Vagina (tissue), 2 donors: ENCODE measurements at regions not wholly inside any gene's neighbourhood (a gene's known extent, or its start where the extent isn't known, plus 50 kb on each side); places are given as distances from the start of the nearest gene placed in this dataset.

Source experiments
- DNase-seq, 2 donors: peaks; one replicate each; pipeline ENCODE4 v3.0.0-alpha.2; 2017; ENCODE audit errors: extremely low spot score in 2 of 2
- H3K27ac ChIP-seq: fragments of 200-600 bp; sonication (generic); one replicate; pipeline ENCODE4 v1.5.1; 2019
- H3K27me3 ChIP-seq: fragments of 200-600 bp; sonication (generic); one replicate; pipeline ENCODE4 v1.5.1; 2019
- H3K36me3 ChIP-seq, 2 donors: fragments of 200-600 bp; sonication (generic); one replicate each; pipeline ENCODE4 v1.5.1; 2017 to 2019
- H3K4me1 ChIP-seq: fragments of 200-600 bp; sonication (generic); one replicate; pipeline ENCODE4 v1.5.1; 2019
- H3K4me3 ChIP-seq, 2 donors: fragments of 200-600 bp; sonication (generic); 1 replicate in 1 of 2; 2 replicates in 1 of 2; pipeline ENCODE4 v1.5.1; 2016 to 2019
- H3K9me3 ChIP-seq: fragments of 200-600 bp; sonication (generic); one replicate; pipeline ENCODE4 v1.5.1; 2019
- CTCF ChIP-seq, 3 experiments: fragments of 450-650 bp in 2 of 3; fragments of 200-600 bp in 1 of 3; sonication (generic) in 1 of 3; IDR thresholded peaks; one replicate each; pipeline ENCODE4 v1.5.1; 2017 to 2019; ENCODE audit warnings: antibody characterized with exemption in 3 of 3, mild to moderate bottlenecking in 2 of 3, moderate library complexity in 2 of 3
- POLR2A ChIP-seq, 2 donors: fragments of 450-650 bp; IDR thresholded peaks; one replicate each; pipeline ENCODE4 v1.6.1; 2017; ENCODE audit warnings: antibody characterized with exemption in 2 of 2, mild to moderate bottlenecking in 2 of 2, moderate library complexity in 2 of 2
- POLR2AphosphoS5 ChIP-seq, 2 donors: sonication (generic); formaldehyde crosslinking; IDR thresholded peaks; one replicate each; pipeline ENCODE4 v1.9.0; 2017; ENCODE audit warnings: antibody characterized with exemption in 2 of 2, mild to moderate bottlenecking in 2 of 2, low read depth in 1 of 2; ENCODE audit not compliant: insufficient read depth in 1 of 2
- intact Hi-C: fragments of 100-400 bp; cut with DNase I; formaldehyde crosslinking; loops from one replicate; pipeline ENCODE4 v1.15.1; 2023

DNA sequence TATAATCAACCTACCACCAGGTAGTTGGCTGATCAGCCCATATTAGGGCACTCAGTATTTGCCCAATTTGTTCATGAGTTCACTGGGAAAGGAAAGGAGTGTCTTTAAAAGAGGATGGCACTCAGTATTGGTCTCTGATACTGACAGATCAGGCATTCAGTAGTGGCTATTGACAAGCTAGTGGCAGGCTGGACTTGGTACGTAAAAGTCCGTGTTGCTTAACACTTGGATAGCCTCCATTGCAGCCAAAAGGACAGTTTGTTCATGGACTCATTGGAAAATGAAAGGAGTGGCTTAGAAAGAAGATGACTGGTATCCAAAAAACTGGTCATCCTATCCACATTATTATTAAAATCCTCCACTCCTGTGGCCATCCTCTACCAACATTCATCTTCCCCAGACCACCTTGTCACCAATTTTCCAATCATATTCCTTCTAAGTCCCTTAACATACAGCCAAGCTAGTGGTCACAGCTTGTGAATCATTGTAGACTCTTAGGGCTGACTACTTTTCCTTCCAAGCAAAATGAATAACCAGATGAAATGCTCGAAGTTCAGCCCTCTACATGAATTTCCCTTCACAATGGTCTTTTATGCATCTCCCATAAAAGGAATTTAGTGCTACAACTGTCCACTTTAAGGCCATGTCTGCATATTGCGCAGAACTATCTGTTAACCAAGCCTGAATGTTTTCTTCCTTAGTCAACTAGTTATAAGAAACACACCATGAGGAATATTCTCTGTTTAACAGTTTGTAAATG, 78.6 kb upstream of the MAGI2 start:
- no peaks in the 10 kb centered on the region for H3K36me3 ChIP-seq
- no peak for TF ChIP-seq CTCF (IDR thresholded peaks at IDR 0.05)
- TF ChIP-seq POLR2AphosphoS5 (IDR thresholded peaks at IDR 0.05; ENCODE audit: insufficient read depth in 1 of 2, low read depth in 1 of 2) = no peak
- no peak for TF ChIP-seq POLR2A (IDR thresholded peaks at IDR 0.05)
- DNase-seq = no peak
- no peak overlapping the region for H3K4me3 ChIP-seq
- no peaks in the 10 kb centered on the region for H3K9me3 ChIP-seq
- no peaks in the 10 kb centered on the region for H3K4me1 ChIP-seq
- H3K27me3 ChIP-seq = no peaks in the 10 kb centered on the region
- intact Hi-C loops = no loop called here
- H3K27ac ChIP-seq = no peak overlapping the region

DNA sequence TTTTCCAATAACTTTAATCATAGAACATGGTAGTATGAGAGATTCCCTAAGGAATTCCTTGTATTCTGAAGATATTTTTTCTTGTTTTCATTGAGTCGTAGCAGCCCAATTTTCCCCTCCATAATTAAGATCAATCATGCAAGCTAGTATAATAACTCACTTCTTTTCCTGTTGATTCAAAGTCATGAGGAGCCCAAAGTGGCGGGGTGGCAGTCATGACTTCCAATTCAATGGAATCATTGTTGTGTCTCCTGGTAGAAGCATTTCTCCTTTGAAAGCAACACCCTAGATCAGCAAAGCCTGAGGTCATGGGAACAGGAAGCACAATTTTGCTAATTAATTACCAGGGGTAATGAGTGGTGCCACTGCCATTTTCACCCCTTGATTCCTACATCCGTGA, 77.6 kb upstream of the MAGI2 start:
- no peak overlapping the region for H3K27ac ChIP-seq
- H3K9me3 ChIP-seq = no peaks in the 10 kb centered on the region
- H3K4me3 ChIP-seq = no peak overlapping the region
- DNase-seq = no peak
- no peaks in the 10 kb centered on the region for H3K4me1 ChIP-seq
- intact Hi-C loops = no loop called here
- no peaks in the 10 kb centered on the region for H3K36me3 ChIP-seq
- no peaks in the 10 kb centered on the region for H3K27me3 ChIP-seq
- TF ChIP-seq POLR2AphosphoS5 (IDR thresholded peaks at IDR 0.05; ENCODE audit: insufficient read depth in 1 of 2, low read depth in 1 of 2) (no peak), CTCF (IDR thresholded peaks at IDR 0.05) (no peak), POLR2A (IDR thresholded peaks at IDR 0.05) (no peak)

DNA sequence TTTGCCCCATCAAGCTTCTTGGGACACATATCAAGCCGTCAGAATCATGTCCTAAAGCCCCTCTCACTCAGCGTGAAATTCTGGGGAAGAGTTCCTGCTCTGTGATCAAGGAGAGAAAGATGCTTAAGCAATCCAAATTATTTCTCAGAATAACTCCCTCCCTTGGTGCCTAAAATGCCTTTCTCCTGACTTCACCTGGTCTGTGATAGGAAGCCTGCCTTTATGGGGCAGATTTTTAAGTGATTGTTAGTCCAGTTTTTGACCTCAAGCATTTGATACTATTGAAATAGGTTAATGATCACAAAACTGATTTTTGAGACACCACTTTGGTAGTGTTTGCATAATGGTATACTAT, 76.4 kb upstream of the MAGI2 start:
- TF ChIP-seq POLR2AphosphoS5 (IDR thresholded peaks at IDR 0.05; ENCODE audit: insufficient read depth in 1 of 2, low read depth in 1 of 2) = no peak
- no peak for TF ChIP-seq CTCF (IDR thresholded peaks at IDR 0.05)
- no peak for TF ChIP-seq POLR2A (IDR thresholded peaks at IDR 0.05)
- Histone ChIP-seq H3K4me3 (no peak overlapping the region), H3K27me3 (no peaks in the 10 kb centered on the region), H3K27ac (no peak overlapping the region), H3K9me3 (no peaks in the 10 kb centered on the region), H3K36me3 (no peaks in the 10 kb centered on the region), H3K4me1 (no peaks in the 10 kb centered on the region)
- no peak for DNase-seq
- intact Hi-C loops = no loop called here

GRCh38 chr7:79529214-79529880, 75.9 kb upstream of the MAGI2 start:
- H3K27ac ChIP-seq = no peak overlapping the region
- H3K36me3 ChIP-seq = no peaks in the 10 kb centered on the region
- H3K27me3 ChIP-seq = no peaks in the 10 kb centered on the region
- H3K4me3 ChIP-seq = no peak overlapping the region
- no peaks in the 10 kb centered on the region for H3K9me3 ChIP-seq
- intact Hi-C loops = no loop called here
- no peak for TF ChIP-seq POLR2AphosphoS5 (IDR thresholded peaks at IDR 0.05; ENCODE audit: insufficient read depth in 1 of 2, low read depth in 1 of 2)
- no peaks in the 10 kb centered on the region for H3K4me1 ChIP-seq
- no peak for DNase-seq

DNA sequence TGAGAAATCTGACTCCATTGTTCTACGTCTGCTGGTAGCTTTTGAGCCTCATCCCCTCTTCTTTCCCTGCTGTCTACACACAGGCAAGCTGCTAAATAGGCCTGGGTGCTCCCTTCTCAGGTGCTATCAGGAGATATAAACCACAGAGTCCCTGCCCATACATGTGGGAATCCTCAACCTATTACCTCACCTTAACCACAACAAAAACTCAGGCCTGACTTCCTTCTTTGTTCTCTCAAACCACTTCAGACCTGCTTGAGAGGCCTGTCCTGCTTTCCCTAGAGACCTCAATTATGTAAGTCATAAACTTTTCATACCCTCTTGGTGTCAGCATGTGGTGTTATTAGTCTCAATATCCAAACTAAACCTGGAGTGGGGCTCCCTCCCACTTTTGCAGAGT, 75.0 kb upstream of the MAGI2 start:
- no peaks in the 10 kb centered on the region for H3K36me3 ChIP-seq
- H3K27ac ChIP-seq = no peak overlapping the region
- no peak for TF ChIP-seq CTCF (IDR thresholded peaks at IDR 0.05)
- TF ChIP-seq POLR2A (IDR thresholded peaks at IDR 0.05) = no peak
- no peak for TF ChIP-seq POLR2AphosphoS5 (IDR thresholded peaks at IDR 0.05; ENCODE audit: insufficient read depth in 1 of 2, low read depth in 1 of 2)
- intact Hi-C loops = no loop called here
- no peak for DNase-seq
- no peaks in the 10 kb centered on the region for H3K4me1 ChIP-seq
- H3K4me3 ChIP-seq = no peak overlapping the region
- no peaks in the 10 kb centered on the region for H3K27me3 ChIP-seq
- no peaks in the 10 kb centered on the region for H3K9me3 ChIP-seq
